ENCODE measurements at regions not wholly inside any gene's neighbourhood (a gene's known extent, or its start where the extent isn't known, plus 50 kb on each side); places are given as distances from the start of the nearest gene placed in this dataset.
A peak's percentile ranks its signal among the peaks of the same experiment; 100 is the strongest.

- ATAC-seq: no peak
These were observed 154.8 kb downstream of the RPS24 start for GRCh38 chr10:78188446-78188845.

GRCh38 chr10:78190051-78190825 lies 156.6 kb downstream of the RPS24 start:
- ATAC-seq: peak; percentile 73

GRCh38 chr10:78191301-78191700 lies 157.6 kb downstream of the RPS24 start:
- no peak for ATAC-seq

- ATAC-seq: no peak
These were observed 159.5 kb downstream of the RPS24 start for GRCh38 chr10:78193189-78193588.

- no peak for ATAC-seq
These were observed 160.4 kb downstream of the RPS24 start for GRCh38 chr10:78194050-78194449.

GRCh38 chr10:78194539-78195402 lies 161.1 kb downstream of the RPS24 start:
- no peak for ATAC-seq

GRCh38 chr10:78196396-78196795 lies 162.7 kb downstream of the RPS24 start:
- no peak for ATAC-seq

- peak; percentile 93 for ATAC-seq
These were observed 163.3 kb downstream of the RPS24 start for GRCh38 chr10:78196964-78197363.

- no peak for ATAC-seq
These were observed 164.1 kb downstream of the RPS24 start for GRCh38 chr10:78197628-78198272.

GRCh38 chr10:78199005-78199725 lies 165.5 kb downstream of the RPS24 start:
- ATAC-seq: no peak

GRCh38 chr10:78199759-78200158 lies 166.1 kb downstream of the RPS24 start:
- ATAC-seq: peak; percentile 56

GRCh38 chr10:78200686-78201085 lies 167.0 kb downstream of the RPS24 start:
- no peak for ATAC-seq

GRCh38 chr10:78202386-78202785 lies 168.7 kb downstream of the RPS24 start:
- ATAC-seq: no peak

- ATAC-seq: no peak
These were observed 170.5 kb downstream of the RPS24 start for GRCh38 chr10:78203915-78204818.

- no peak for ATAC-seq
These were observed 171.9 kb downstream of the RPS24 start for GRCh38 chr10:78205457-78206016.

GRCh38 chr10:78207216-78207615 lies 173.6 kb downstream of the RPS24 start:
- no peak for ATAC-seq

GRCh38 chr10:78207776-78208175 lies 174.1 kb downstream of the RPS24 start:
- ATAC-seq: no peak

GRCh38 chr10:78209970-78210369 lies 176.3 kb downstream of the RPS24 start:
- ATAC-seq: no peak

- no peak for ATAC-seq
These were observed 176.9 kb downstream of the RPS24 start for GRCh38 chr10:78210548-78210947.

GRCh38 chr10:78210976-78211375 lies 177.3 kb downstream of the RPS24 start:
- no peak for ATAC-seq

GRCh38 chr10:78211561-78212051 lies 177.9 kb downstream of the RPS24 start:
- ATAC-seq: peak; percentile 62
